ENCODE measurements at regions not wholly inside any gene's neighbourhood (a gene's known extent, or its start where the extent isn't known, plus 50 kb on each side); places are given as distances from the start of the nearest gene placed in this dataset.

DNA sequence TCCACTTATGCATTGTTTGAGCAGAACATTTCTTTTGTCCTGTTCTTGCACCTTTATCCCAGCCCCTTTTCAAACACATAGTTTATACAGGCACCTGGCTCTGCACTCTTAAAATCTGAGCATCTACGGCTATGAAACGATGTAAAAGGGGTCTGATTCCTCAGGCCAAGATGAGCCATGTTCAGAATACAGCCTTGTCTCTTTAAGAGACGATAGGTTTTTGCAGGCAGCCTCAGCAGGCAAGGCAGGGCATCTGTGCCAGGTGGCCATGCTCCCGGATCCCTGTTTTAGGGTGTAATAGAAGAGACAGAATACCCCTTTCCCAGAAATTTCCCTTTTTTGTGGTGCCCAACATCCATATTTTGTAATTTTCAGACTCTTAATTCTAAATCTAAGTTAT, 89.1 kb upstream of the NFIB start:
- no peak for TF ChIP-seq CTCF (IDR thresholded peaks at IDR 0.05; ENCODE audit: low read depth, low read length)
- DNase-seq: no peak

DNA sequence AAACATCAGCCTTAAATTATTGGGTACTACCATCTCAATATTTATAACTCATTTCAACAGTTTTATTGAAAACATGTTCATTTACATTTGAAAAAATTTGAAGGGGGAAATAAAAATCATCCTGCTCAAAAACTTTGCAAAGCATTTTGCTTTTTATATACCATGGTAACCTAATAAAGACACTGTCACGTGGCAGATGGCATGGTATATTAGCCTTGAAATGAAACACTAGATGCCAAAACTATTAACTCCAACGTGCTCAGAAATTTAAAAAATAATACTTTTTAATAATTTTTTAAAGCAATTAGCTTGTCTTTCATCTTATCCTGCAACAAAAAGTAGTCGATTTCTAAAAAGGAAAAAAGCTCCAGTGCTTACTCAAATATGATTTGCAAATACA, 88.6 kb upstream of the NFIB start:
- H3K4me3 ChIP-seq (ENCODE audit: low read depth, low read length): no peak overlapping the region
- TF ChIP-seq CTCF (IDR thresholded peaks at IDR 0.05; ENCODE audit: low read depth, low read length): no peak
- H3K27ac ChIP-seq: no peak overlapping the region
- H3K36me3 ChIP-seq: no peaks in the 10 kb centered on the region
- DNase-seq: no peak
- no peaks in the 10 kb centered on the region for H3K9me3 ChIP-seq (ENCODE audit: severe bottlenecking)
- H3K27me3 ChIP-seq (ENCODE audit: insufficient read depth, low read depth, severe bottlenecking): no peaks in the 10 kb centered on the region

More for the DNA sequence above, 89.1 kb upstream of the NFIB start:
- Histone ChIP-seq H3K36me3 (no peaks in the 10 kb centered on the region), H3K27me3 (ENCODE audit: insufficient read depth, low read depth, severe bottlenecking) (no peaks in the 10 kb centered on the region), H3K9me3 (ENCODE audit: severe bottlenecking) (no peaks in the 10 kb centered on the region), H3K27ac (no peak overlapping the region), H3K4me3 (ENCODE audit: low read depth, low read length) (no peak overlapping the region)

- no peak for TF ChIP-seq CTCF (IDR thresholded peaks at IDR 0.05; ENCODE audit: low read depth, low read length)
- Histone ChIP-seq H3K4me3 (ENCODE audit: low read depth, low read length) (no peak overlapping the region), H3K36me3 (no peaks in the 10 kb centered on the region), H3K27ac (no peak overlapping the region), H3K9me3 (ENCODE audit: severe bottlenecking) (no peaks in the 10 kb centered on the region), H3K27me3 (ENCODE audit: insufficient read depth, low read depth, severe bottlenecking) (no peaks in the 10 kb centered on the region)
- no peak for DNase-seq
Observed at GRCh38 chr9:14401911-14402310, 88.0 kb upstream of the NFIB start.

DNA sequence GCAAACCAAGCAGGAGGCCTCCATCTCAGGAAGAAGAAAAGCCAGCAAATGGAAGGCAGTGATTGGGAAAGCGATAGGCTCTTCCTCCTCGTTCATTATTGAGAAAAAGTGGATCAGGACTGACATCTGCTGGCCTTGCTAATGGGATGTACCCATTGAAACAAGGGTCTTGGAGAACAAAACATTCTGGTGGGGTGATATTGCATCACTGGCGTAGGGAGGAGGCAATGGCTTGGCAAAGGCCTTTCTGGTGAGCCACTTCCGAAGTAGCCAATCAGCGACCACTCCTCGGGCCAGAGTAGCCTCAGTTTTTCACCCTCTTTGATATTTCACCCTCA, 86.7 kb upstream of the NFIB start:
- Histone ChIP-seq H3K9me3 (ENCODE audit: severe bottlenecking) (no peaks in the 10 kb centered on the region), H3K27me3 (ENCODE audit: insufficient read depth, low read depth, severe bottlenecking) (no peaks in the 10 kb centered on the region), H3K4me3 (ENCODE audit: low read depth, low read length) (no peak overlapping the region), H3K36me3 (no peaks in the 10 kb centered on the region), H3K27ac (no peak overlapping the region)
- 0 out of 2 replicates have a peak, but pooled peaks have one; percentile 21 for TF ChIP-seq CTCF (IDR thresholded peaks at IDR 0.05; ENCODE audit: low read depth, low read length)
- peak; percentile 15 for DNase-seq

GRCh38 chr9:14399756-14400657, 86.1 kb upstream of the NFIB start:
- no peak for TF ChIP-seq CTCF (IDR thresholded peaks at IDR 0.05; ENCODE audit: low read depth, low read length)
- H3K9me3 ChIP-seq (ENCODE audit: severe bottlenecking): no peaks in the 10 kb centered on the region
- no peak for DNase-seq

GRCh38 chr9:14398473-14398872, 84.5 kb upstream of the NFIB start:
- Histone ChIP-seq H3K27ac (no peak overlapping the region), H3K9me3 (ENCODE audit: severe bottlenecking) (no peaks in the 10 kb centered on the region), H3K36me3 (no peaks in the 10 kb centered on the region), H3K27me3 (ENCODE audit: insufficient read depth, low read depth, severe bottlenecking) (no peaks in the 10 kb centered on the region), H3K4me3 (ENCODE audit: low read depth, low read length) (no peak overlapping the region)
- DNase-seq: no peak
- no peak for TF ChIP-seq CTCF (IDR thresholded peaks at IDR 0.05; ENCODE audit: low read depth, low read length)

More at GRCh38 chr9:14399756-14400657, 86.1 kb upstream of the NFIB start:
- Histone ChIP-seq H3K27ac (no peak overlapping the region), H3K36me3 (no peaks in the 10 kb centered on the region), H3K27me3 (ENCODE audit: insufficient read depth, low read depth, severe bottlenecking) (no peaks in the 10 kb centered on the region), H3K4me3 (ENCODE audit: low read depth, low read length) (no peak overlapping the region)
